ENCODE measurements at regions not wholly inside any gene's neighbourhood (a gene's known extent, or its start where the extent isn't known, plus 50 kb on each side); places are given as distances from the start of the nearest gene placed in this dataset.

GRCh38 chr3:5494905-5495519 lies 307.5 kb downstream of the EDEM1 start:
- no peak overlapping the region for H3K4me3 ChIP-seq
- TF ChIP-seq, protein P1, sequence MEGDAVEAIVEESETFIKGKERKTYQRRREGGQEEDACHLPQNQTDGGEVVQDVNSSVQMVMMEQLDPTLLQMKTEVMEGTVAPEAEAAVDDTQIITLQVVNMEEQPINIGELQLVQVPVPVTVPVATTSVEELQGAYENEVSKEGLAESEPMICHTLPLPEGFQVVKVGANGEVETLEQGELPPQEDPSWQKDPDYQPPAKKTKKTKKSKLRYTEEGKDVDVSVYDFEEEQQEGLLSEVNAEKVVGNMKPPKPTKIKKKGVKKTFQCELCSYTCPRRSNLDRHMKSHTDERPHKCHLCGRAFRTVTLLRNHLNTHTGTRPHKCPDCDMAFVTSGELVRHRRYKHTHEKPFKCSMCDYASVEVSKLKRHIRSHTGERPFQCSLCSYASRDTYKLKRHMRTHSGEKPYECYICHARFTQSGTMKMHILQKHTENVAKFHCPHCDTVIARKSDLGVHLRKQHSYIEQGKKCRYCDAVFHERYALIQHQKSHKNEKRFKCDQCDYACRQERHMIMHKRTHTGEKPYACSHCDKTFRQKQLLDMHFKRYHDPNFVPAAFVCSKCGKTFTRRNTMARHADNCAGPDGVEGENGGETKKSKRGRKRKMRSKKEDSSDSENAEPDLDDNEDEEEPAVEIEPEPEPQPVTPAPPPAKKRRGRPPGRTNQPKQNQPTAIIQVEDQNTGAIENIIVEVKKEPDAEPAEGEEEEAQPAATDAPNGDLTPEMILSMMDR (IDR thresholded peaks at IDR 0.05): no peak
- no peak for TF ChIP-seq POLR2A (IDR thresholded peaks at IDR 0.05)
- no peak overlapping the region for H3K27ac ChIP-seq
- H3K4me1 ChIP-seq: no peaks in the 10 kb centered on the region
- H3K9me3 ChIP-seq: no peaks in the 10 kb centered on the region
- no peak for ATAC-seq
- WGBS, 4 donors: 61 to 71% (median 68%) methylated on average over 3 of the region's 3 CpGs; no CpG with 5 or more reads in 1 of the 4 donors
- intact Hi-C loops (cut with DNase I): no loop called here
- no peaks in the 10 kb centered on the region for H3K36me3 ChIP-seq
- H3K27me3 ChIP-seq: no peaks in the 10 kb centered on the region
- no peak for DNase-seq

GRCh38 chr3:5497497-5497896 lies 310.0 kb downstream of the EDEM1 start:
- ATAC-seq (no peak), DNase-seq (no peak)
- no peaks in the 10 kb centered on the region for H3K9me3 ChIP-seq
- no peaks in the 10 kb centered on the region for H3K4me1 ChIP-seq
- H3K4me3 ChIP-seq: no peak overlapping the region
- no peaks in the 10 kb centered on the region for H3K27me3 ChIP-seq
- no peak overlapping the region for H3K27ac ChIP-seq
- intact Hi-C loops (cut with DNase I): no loop called here
- no peaks in the 10 kb centered on the region for H3K36me3 ChIP-seq
- no peak for TF ChIP-seq POLR2A (IDR thresholded peaks at IDR 0.05)
- TF ChIP-seq, protein P1 (IDR thresholded peaks at IDR 0.05): no peak

GRCh38 chr3:5498981-5499380 lies 311.5 kb downstream of the EDEM1 start:
- Histone ChIP-seq H3K27ac (no peak overlapping the region), H3K4me1 (no peaks in the 10 kb centered on the region), H3K27me3 (no peaks in the 10 kb centered on the region), H3K9me3 (no peaks in the 10 kb centered on the region), H3K4me3 (no peak overlapping the region), H3K36me3 (no peaks in the 10 kb centered on the region)
- ATAC-seq (no peak), DNase-seq (no peak)
- intact Hi-C loops (cut with DNase I): no loop called here
- WGBS, 4 donors: 89 to 95% (median 92%) methylated on average over 2 of the region's 2 CpGs
- TF ChIP-seq POLR2A (IDR thresholded peaks at IDR 0.05): no peak
- TF ChIP-seq, protein P1 (IDR thresholded peaks at IDR 0.05): no peak

DNA sequence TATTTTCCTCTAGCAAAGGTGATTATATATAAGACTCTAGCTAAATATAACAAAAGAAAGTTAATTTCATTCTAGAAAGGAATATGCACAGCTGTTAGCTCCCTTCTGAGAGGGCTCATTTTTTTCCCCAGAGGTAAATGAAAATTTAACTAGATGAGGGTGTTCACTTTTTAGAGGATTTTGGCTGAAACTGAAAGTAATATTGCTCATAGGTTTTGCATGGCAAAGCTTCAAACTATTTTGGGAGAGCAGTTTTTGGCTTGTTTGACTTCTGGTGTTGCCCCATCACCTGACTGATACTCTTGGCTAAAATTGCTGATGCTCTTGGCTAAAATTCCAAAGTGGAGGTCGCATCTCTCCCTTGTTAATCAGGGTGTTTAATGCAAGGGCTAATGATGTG lies 311.9 kb downstream of the EDEM1 start:
- no peaks in the 10 kb centered on the region for H3K9me3 ChIP-seq
- DNase-seq (no peak), ATAC-seq (no peak)
- no peaks in the 10 kb centered on the region for H3K4me1 ChIP-seq
- H3K27ac ChIP-seq: no peak overlapping the region
- TF ChIP-seq, protein P1 (IDR thresholded peaks at IDR 0.05): no peak
- TF ChIP-seq POLR2A (IDR thresholded peaks at IDR 0.05): no peak
- no peaks in the 10 kb centered on the region for H3K27me3 ChIP-seq
- no peak overlapping the region for H3K4me3 ChIP-seq
- no peaks in the 10 kb centered on the region for H3K36me3 ChIP-seq
- intact Hi-C loops (cut with DNase I): no loop called here
- WGBS, 4 donors: 38 to 78% (median 52%) methylated on average over 1 of the region's 1 CpG
